Progenitor cell of endocrine pancreas (in vitro differentiated cells): ENCODE measurements at regions not wholly inside any gene's neighbourhood (a gene's known extent, or its start where the extent isn't known, plus 50 kb on each side); places are given as distances from the start of the nearest gene placed in this dataset.

Experiments
- DNase-seq: peaks from one replicate; pipeline ENCODE4 v3.0.0; 2021; ENCODE audit warnings: low spot score; ENCODE audit not compliant: unreplicated experiment
- H3K27ac Mint-ChIP-seq: 2 replicates; pipeline ENCODE4 v1.8.0; 2021; ENCODE audit warnings: mild to moderate bottlenecking, moderate library complexity, mixed read lengths
- H3K27me3 Mint-ChIP-seq: 2 replicates; pipeline ENCODE4 v1.8.0; 2021; ENCODE audit warnings: mixed read lengths
- H3K36me3 Mint-ChIP-seq: 2 replicates; pipeline ENCODE4 v1.8.0; 2022; ENCODE audit warnings: mixed read lengths; ENCODE audit not compliant: insufficient read depth
- H3K4me1 Mint-ChIP-seq: 2 replicates; pipeline ENCODE4 v1.8.0; 2021; ENCODE audit warnings: low read depth, mixed read lengths
- H3K4me3 Mint-ChIP-seq: 2 replicates; pipeline ENCODE4 v1.8.0; 2021; ENCODE audit warnings: low read depth, mild to moderate bottlenecking, moderate library complexity, mixed read lengths
- H3K9me3 Mint-ChIP-seq: 2 replicates; pipeline ENCODE4 v1.8.0; 2021; ENCODE audit warnings: low read depth, mixed read lengths
- CTCF ChIP-seq: fragments of 200-600 bp; sonication (generic); IDR thresholded peaks from one replicate; pipeline ENCODE4 v1.5.0; 2021; ENCODE audit warnings: antibody characterized with exemption, mild to moderate bottlenecking; ENCODE audit not compliant: unreplicated experiment

GRCh38 chr15:96122077-96123027 is 208.1 kb upstream of the NR2F2 start:
- no peaks in the 10 kb centered on the region for H3K9me3 Mint-ChIP-seq
- no peak for DNase-seq
- no peak for TF ChIP-seq CTCF
- H3K4me3 Mint-ChIP-seq, result no peak overlapping the region
- peaks cover 20% of the 10 kb centered on the region for H3K4me1 Mint-ChIP-seq
- no peak overlapping the region for H3K27ac Mint-ChIP-seq
- no peaks in the 10 kb centered on the region for H3K27me3 Mint-ChIP-seq
- H3K36me3 Mint-ChIP-seq, result no peaks in the 10 kb centered on the region

- H3K9me3 Mint-ChIP-seq, result no peaks in the 10 kb centered on the region
- TF ChIP-seq CTCF, result no peak
- H3K27me3 Mint-ChIP-seq, result no peaks in the 10 kb centered on the region
- no peak overlapping the region for H3K4me3 Mint-ChIP-seq
- no peaks in the 10 kb centered on the region for H3K36me3 Mint-ChIP-seq
- no peak overlapping the region for H3K27ac Mint-ChIP-seq
- H3K4me1 Mint-ChIP-seq, result peaks cover 20% of the 10 kb centered on the region
- no peak for DNase-seq
Measured at GRCh38 chr15:96123028-96123400, 207.5 kb upstream of the NR2F2 start.

GRCh38 chr15:96123630-96124187 is 206.8 kb upstream of the NR2F2 start:
- Mint-ChIP-seq H3K36me3 (no peaks in the 10 kb centered on the region), H3K4me1 (peaks cover 20% of the 10 kb centered on the region), H3K4me3 (no peak overlapping the region), H3K27me3 (no peaks in the 10 kb centered on the region), H3K9me3 (no peaks in the 10 kb centered on the region), H3K27ac (peak overlapping the region; percentile 48)
- no peak for TF ChIP-seq CTCF
- no peak for DNase-seq

- no peak overlapping the region for H3K27ac Mint-ChIP-seq
- DNase-seq, result no peak
- no peaks in the 10 kb centered on the region for H3K36me3 Mint-ChIP-seq
- no peaks in the 10 kb centered on the region for H3K27me3 Mint-ChIP-seq
- no peak overlapping the region for H3K4me3 Mint-ChIP-seq
- no peaks in the 10 kb centered on the region for H3K9me3 Mint-ChIP-seq
- H3K4me1 Mint-ChIP-seq, result peaks cover 20% of the 10 kb centered on the region
- TF ChIP-seq CTCF, result no peak
Measured at GRCh38 chr15:96124436-96124835, 206.1 kb upstream of the NR2F2 start.

GRCh38 chr15:96125721-96126415 is 204.6 kb upstream of the NR2F2 start:
- no peaks in the 10 kb centered on the region for H3K27me3 Mint-ChIP-seq
- TF ChIP-seq CTCF, result no peak
- no peak overlapping the region for H3K27ac Mint-ChIP-seq
- no peaks in the 10 kb centered on the region for H3K36me3 Mint-ChIP-seq
- no peak for DNase-seq
- H3K9me3 Mint-ChIP-seq, result no peaks in the 10 kb centered on the region
- H3K4me3 Mint-ChIP-seq, result no peak overlapping the region
- peaks cover 18% of the 10 kb centered on the region for H3K4me1 Mint-ChIP-seq
